IPS-18c (cell line): ENCODE measurements at regions not wholly inside any gene's neighbourhood (a gene's known extent, or its start where the extent isn't known, plus 50 kb on each side); places are given as distances from the start of the nearest gene placed in this dataset.

Source experiments
- H3K4me3 ChIP-seq: 2 replicates; pipeline ENCODE4 v1.7.0; 2013; ENCODE audit warnings: low read depth, mild to moderate bottlenecking, low read length, moderate library complexity; ENCODE audit not compliant: insufficient read depth
- H3K9me3 ChIP-seq: one replicate; pipeline ENCODE4 v1.6.1; 2013; ENCODE audit warnings: mild to moderate bottlenecking, low read length, moderate library complexity; ENCODE audit not compliant: control insufficient read depth, insufficient read depth

- H3K4me3 ChIP-seq, result no peak overlapping the region
- no peaks in the 10 kb centered on the region for H3K9me3 ChIP-seq
These were observed 300.3 kb downstream of the BTG1 start for GRCh38 chr12:91845365-91845764.

GRCh38 chr12:91841822-91842221, 303.8 kb downstream of the BTG1 start:
- Histone ChIP-seq H3K9me3 (no peaks in the 10 kb centered on the region), H3K4me3 (no peak overlapping the region)

- no peak overlapping the region for H3K4me3 ChIP-seq
These were observed 308.9 kb downstream of the BTG1 start for GRCh38 chr12:91836696-91837095.

GRCh38 chr12:91836264-91836663, 309.4 kb downstream of the BTG1 start:
- Histone ChIP-seq H3K4me3 (no peak overlapping the region), H3K9me3 (no peaks in the 10 kb centered on the region)

More at GRCh38 chr12:91836696-91837095, 308.9 kb downstream of the BTG1 start:
- no peaks in the 10 kb centered on the region for H3K9me3 ChIP-seq

GRCh38 chr12:91835693-91836092, 310.0 kb downstream of the BTG1 start:
- no peak overlapping the region for H3K4me3 ChIP-seq

GRCh38 chr12:91833780-91834359, 311.8 kb downstream of the BTG1 start:
- Histone ChIP-seq H3K9me3 (no peaks in the 10 kb centered on the region), H3K4me3 (no peak overlapping the region)

More at GRCh38 chr12:91835693-91836092, 310.0 kb downstream of the BTG1 start:
- H3K9me3 ChIP-seq, result no peaks in the 10 kb centered on the region

- H3K9me3 ChIP-seq, result no peaks in the 10 kb centered on the region
- H3K4me3 ChIP-seq, result no peak overlapping the region
These were observed 319.6 kb downstream of the BTG1 start for GRCh38 chr12:91825999-91826398.

- Histone ChIP-seq H3K4me3 (no peak overlapping the region), H3K9me3 (peaks cover 2% of the 10 kb centered on the region)
These were observed 320.7 kb downstream of the BTG1 start for GRCh38 chr12:91824991-91825390.

GRCh38 chr12:91819132-91819447, 326.6 kb downstream of the BTG1 start:
- no peak overlapping the region for H3K4me3 ChIP-seq
- H3K9me3 ChIP-seq, result peaks cover 2% of the 10 kb centered on the region

- Histone ChIP-seq H3K4me3 (no peak overlapping the region), H3K9me3 (peaks cover 2% of the 10 kb centered on the region)
These were observed 327.2 kb downstream of the BTG1 start for GRCh38 chr12:91818227-91819131.

- Histone ChIP-seq H3K4me3 (no peak overlapping the region), H3K9me3 (peaks cover 2% of the 10 kb centered on the region)
These were observed 328.1 kb downstream of the BTG1 start for GRCh38 chr12:91817517-91817916.

GRCh38 chr12:91813701-91814100, 331.9 kb downstream of the BTG1 start:
- H3K9me3 ChIP-seq, result no peaks in the 10 kb centered on the region

GRCh38 chr12:91811481-91812287, 334.0 kb downstream of the BTG1 start:
- no peaks in the 10 kb centered on the region for H3K9me3 ChIP-seq
- H3K4me3 ChIP-seq, result no peak overlapping the region

More at GRCh38 chr12:91813701-91814100, 331.9 kb downstream of the BTG1 start:
- no peak overlapping the region for H3K4me3 ChIP-seq

GRCh38 chr12:91810531-91811451, 334.9 kb downstream of the BTG1 start:
- H3K4me3 ChIP-seq, result no peak overlapping the region
- H3K9me3 ChIP-seq, result no peaks in the 10 kb centered on the region

- H3K9me3 ChIP-seq, result no peaks in the 10 kb centered on the region
- no peak overlapping the region for H3K4me3 ChIP-seq
These were observed 335.6 kb downstream of the BTG1 start for GRCh38 chr12:91810077-91810476.

- H3K9me3 ChIP-seq, result no peaks in the 10 kb centered on the region
- no peak overlapping the region for H3K4me3 ChIP-seq
These were observed 340.6 kb downstream of the BTG1 start for GRCh38 chr12:91805031-91805430.

- Histone ChIP-seq H3K4me3 (no peak overlapping the region), H3K9me3 (no peaks in the 10 kb centered on the region)
These were observed 341.1 kb downstream of the BTG1 start for GRCh38 chr12:91804533-91804932.
